SK-N-SH (cell line): ENCODE measurements at regions not wholly inside any gene's neighbourhood (a gene's known extent, or its start where the extent isn't known, plus 50 kb on each side); places are given as distances from the start of the nearest gene placed in this dataset.
A peak's percentile ranks its signal among the peaks of the same experiment; 100 is the strongest.

Experiments used
- CTCF ChIA-PET: fragments of 300-600, 350-600 bp; formaldehyde crosslinking; extraction: SDS; loops from one replicate; lab custom pipeline; 2021; lab: Yijun Ruan, JAX
- POLR2A ChIA-PET: fragments of 350-600 bp; sonication (Branson Sonifier 250); formaldehyde crosslinking; extraction: SDS; loops from one replicate; lab custom pipeline; 2020; ENCODE audit warnings: antibody characterized with exemption, inconsistent platforms; lab: Yijun Ruan, JAX
- DNase-seq: peaks from one replicate; pipeline ENCODE4 v3.0.0; 2012
- H2AFZ ChIP-seq: fragments of 200-600 bp; sonication (generic); 2 replicates; pipeline ENCODE4 v1.8.1; 2016; ENCODE audit warnings: antibody characterized with exemption, mild to moderate bottlenecking, low read depth
- H3F3A ChIP-seq: fragments of 200-600 bp; sonication (generic); replicated peaks from 2 replicates; pipeline ENCODE3; 2016; ENCODE audit warnings: antibody characterized with exemption, mild to moderate bottlenecking; ENCODE audit not compliant: insufficient read depth
- H3K27ac ChIP-seq, 2 experiments: fragments of 200-500 bp in 1 of 2; fragments of 200-600 bp in 1 of 2; sonication (Bioruptor generic) in 1 of 2; sonication (generic), shearing (Covaris generic) in 1 of 2; 2 replicates each; pipeline versions ENCODE4 v1.5.1 to v1.6.1; 2014 to 2016; ENCODE audit warnings: low read depth in 2 of 2, inconsistent platforms in 1 of 2, low read length in 1 of 2, mild to moderate bottlenecking in 1 of 2, mixed read lengths in 1 of 2
- H3K27me3 ChIP-seq: fragments of 200-600 bp; sonication (generic), shearing (Covaris generic); 2 replicates; pipeline ENCODE4 v1.6.1; 2016; ENCODE audit warnings: mixed run types; ENCODE audit not compliant: insufficient read depth
- H3K36me3 ChIP-seq, 2 experiments: fragments of 200-500 bp in 1 of 2; fragments of 200-600 bp in 1 of 2; sonication (Bioruptor generic) in 1 of 2; sonication (generic) in 1 of 2; replicated peaks in 1 of 2; 2 replicates each; pipeline versions ENCODE3 to v1.5.1; 2014 to 2016; ENCODE audit warnings: low read length in 1 of 2, mild to moderate bottlenecking in 1 of 2; ENCODE audit not compliant: insufficient read depth in 2 of 2, control insufficient read depth in 1 of 2
- H3K4me1 ChIP-seq, 2 experiments: fragments of 200-500 bp in 1 of 2; fragments of 200-600 bp in 1 of 2; sonication (Bioruptor generic) in 1 of 2; sonication (generic), shearing (Covaris generic) in 1 of 2; 2 replicates each; pipeline versions ENCODE4 v1.5.1 to v1.6.1; 2014 to 2016; ENCODE audit warnings: low read depth in 1 of 2, low read length in 1 of 2, mixed run types in 1 of 2; ENCODE audit not compliant: insufficient read depth in 2 of 2, control insufficient read depth in 1 of 2
- H3K4me2 ChIP-seq: fragments of 200-600 bp; sonication (generic), shearing (Covaris generic); 2 replicates; pipeline ENCODE4 v1.6.1; 2017; ENCODE audit warnings: mixed run types
- H3K4me3 ChIP-seq, 2 experiments: fragments of 200-500 bp in 1 of 2; fragments of 200-600 bp in 1 of 2; sonication (Bioruptor generic) in 1 of 2; sonication (generic), shearing (Covaris generic) in 1 of 2; 2 replicates each; pipeline versions ENCODE4 v1.5.1 to v1.8.1; 2014 to 2016; ENCODE audit warnings: low read depth in 2 of 2, inconsistent platforms in 1 of 2, low read length in 1 of 2, mild to moderate bottlenecking in 1 of 2, mixed read lengths in 1 of 2, moderate library complexity in 1 of 2
- H3K79me2 ChIP-seq: fragments of 200-600 bp; sonication (generic); 2 replicates; pipeline ENCODE4 v1.8.1; 2017; ENCODE audit warnings: mild to moderate bottlenecking; ENCODE audit not compliant: insufficient read depth
- H3K9ac ChIP-seq: fragments of 200-600 bp; sonication (generic); 2 replicates; pipeline ENCODE4 v1.6.1; 2017; ENCODE audit warnings: mixed run types
- H3K9me2 ChIP-seq: fragments of 200-600 bp; sonication (generic); 2 replicates; pipeline ENCODE4 v1.6.1; 2017; ENCODE audit warnings: mixed run types
- H3K9me3 ChIP-seq: fragments of 200-600 bp; sonication (generic); 2 replicates; pipeline ENCODE4 v1.6.1; 2017; ENCODE audit warnings: mixed run types, mild to moderate bottlenecking, moderate library complexity
- H4K20me1 ChIP-seq: fragments of 200-600 bp; sonication (generic); 2 replicates; pipeline ENCODE4 v1.6.1; 2017; ENCODE audit warnings: mild to moderate bottlenecking, mixed run types; ENCODE audit not compliant: insufficient read depth
- CHD2 ChIP-seq: fragments of 150-350 bp; IDR thresholded peaks from 2 replicates; pipeline ENCODE4 v1.6.1; 2018; ENCODE audit warnings: low read length; ENCODE audit not compliant: partially characterized antibody
- FOXM1 ChIP-seq: IDR thresholded peaks from 2 replicates; pipeline ENCODE4 v1.4.0; 2012; ENCODE audit warnings: low read depth, mild to moderate bottlenecking
- MXI1 ChIP-seq: IDR thresholded peaks from 2 replicates; pipeline ENCODE4 v1.6.1; 2012; ENCODE audit warnings: mild to moderate bottlenecking, low read depth, low read length, improper control_type of control experiment
- PBX3 ChIP-seq: IDR thresholded peaks from 2 replicates; pipeline ENCODE4; 2012
- POLR2AphosphoS5 ChIP-seq: IDR thresholded peaks from 2 replicates; pipeline ENCODE4 v1.6.1; 2012; ENCODE audit warnings: low read depth, low read length
- RXRA ChIP-seq: IDR thresholded peaks from 2 replicates; pipeline ENCODE4 v1.4.0; 2012; ENCODE audit warnings: low read depth, mild to moderate bottlenecking, borderline replicate concordance
- SIN3A ChIP-seq: IDR thresholded peaks from 2 replicates; pipeline ENCODE4 v1.6.1; 2012; ENCODE audit warnings: low read depth, mild to moderate bottlenecking, low read length, moderate library complexity, borderline replicate concordance
- TAF1 ChIP-seq: IDR thresholded peaks from 2 replicates; pipeline ENCODE4 v1.6.1; 2012; ENCODE audit warnings: low read depth, mild to moderate bottlenecking, low read length, moderate library complexity, borderline replicate concordance
- TCF12 ChIP-seq: IDR thresholded peaks from 2 replicates; pipeline ENCODE4 v1.4.0; 2012
- USF2 ChIP-seq: fragments of 150-350 bp; IDR thresholded peaks from 2 replicates; pipeline ENCODE4 v1.6.1; 2017; ENCODE audit warnings: antibody characterized with exemption, low read length, low read depth, borderline replicate concordance
- WGBS: methylation state at CpG from one replicate; pipeline ENCODE4 v1.1.6; 2017; ENCODE audit warnings: low lambda C conversion rate; 5-methylcytosine and 5-hydroxymethylcytosine counted together

GRCh38 chr1:217090060-217090911 is 367.1 kb upstream of the ESRRG start:
- Histone ChIP-seq H3K4me1 (peaks cover 0 to 13% of the 10 kb centered on the region in 2 experiments; a peak in 2 of 4 replicates), H4K20me1 (no peaks in the 10 kb centered on the region), H3K9me3 (no peaks in the 10 kb centered on the region), H3K4me2 (peak overlapping the region; percentile 80), H3K79me2 (no peaks in the 10 kb centered on the region), H3K36me3 (no peaks in the 10 kb centered on the region), H3K27ac (peak overlapping the region in 1 of 2 experiments; percentile 82; a peak in 2 of 4 replicates), H2AFZ (peak overlapping the region; percentile 90), H3K4me3 (peak overlapping the region; percentile 64 to 69), H3K27me3 (no peaks in the 10 kb centered on the region), H3K9me2 (no peaks in the 10 kb centered on the region), H3F3A (peaks cover 6% of the 10 kb centered on the region), H3K9ac (peak overlapping the region; percentile 76)
- peak; percentile 51 for DNase-seq
- ChIA-PET CTCF (interaction anchor here (0.7 to 1.0 kb wide), 2 partner anchors 25 to 155 kb away, joined by 3 to 4 read pairs; no protein-coding TSS in a partner anchor), POLR2A (no interaction called here)
- WGBS = 17% methylated on average over 24 of the region's 24 CpGs
- TF ChIP-seq CHD2 = no peak
- TF ChIP-seq MXI1 = peak; percentile 16; the same call in 1 of the 2 replicates

DNA sequence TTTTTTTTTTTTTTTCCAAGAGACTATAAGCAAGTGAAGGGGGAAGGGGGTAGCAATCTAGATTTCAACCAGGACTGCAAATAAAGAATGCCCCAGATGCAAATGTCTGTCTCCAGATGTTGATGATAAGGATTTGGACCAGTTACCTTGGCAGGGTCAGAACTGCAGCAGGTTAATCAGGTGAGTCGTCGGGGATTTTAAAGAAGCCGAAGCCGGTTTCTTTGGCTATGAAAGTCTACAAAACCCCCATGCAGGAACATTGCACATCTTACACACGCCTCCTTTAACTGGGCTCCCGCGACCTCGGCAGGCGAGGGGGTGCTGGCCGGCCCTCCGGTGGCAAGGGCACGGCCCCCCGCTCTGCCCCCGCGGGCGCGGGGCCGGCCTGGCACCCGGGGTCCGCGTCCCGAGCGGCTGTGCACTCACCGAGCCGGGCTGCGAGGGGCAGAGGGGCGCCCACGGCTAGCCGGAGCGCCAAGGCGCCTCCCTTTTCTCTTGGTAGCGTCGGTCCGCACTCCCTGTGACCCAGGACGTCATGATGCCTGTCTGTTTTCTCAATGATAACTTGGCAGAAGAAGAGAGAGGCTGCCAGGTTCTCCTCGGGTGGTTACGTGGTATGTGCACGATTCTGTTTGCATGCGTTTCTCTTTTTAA is 366.3 kb upstream of the ESRRG start:
- under 1% methylated on average over 13 of the region's 39 CpGs for WGBS
- Histone ChIP-seq H3K9ac (peak overlapping the region; percentile 76; the same call in 1 of the 2 replicates), H3K27me3 (no peaks in the 10 kb centered on the region), H3K79me2 (no peaks in the 10 kb centered on the region), H3K4me1 (peaks cover 0 to 13% of the 10 kb centered on the region in 2 experiments; a peak in 2 of 4 replicates), H3K4me3 (peak overlapping the region; percentile 64 to 69), H2AFZ (peak overlapping the region; percentile 90), H4K20me1 (no peaks in the 10 kb centered on the region), H3K9me3 (no peaks in the 10 kb centered on the region), H3F3A (peaks cover 6% of the 10 kb centered on the region), H3K27ac (peak overlapping the region in 1 of 2 experiments; percentile 82; a peak in 2 of 4 replicates), H3K36me3 (no peaks in the 10 kb centered on the region), H3K9me2 (no peaks in the 10 kb centered on the region), H3K4me2 (peak overlapping the region; percentile 80)
- DNase-seq = peak; percentile 82
- CTCF ChIA-PET = no interaction called here
- TF ChIP-seq TCF12 = peak; percentile 4; the same call in 1 of the 2 replicates
- no peak for TF ChIP-seq USF2
- TF ChIP-seq TAF1 = peak; percentile 54; the same call in 1 of the 2 replicates
- TF ChIP-seq SIN3A = peak; percentile 30; the same call in 1 of the 2 replicates
- peak; percentile 71 for TF ChIP-seq MXI1
- TF ChIP-seq RXRA = peak; percentile 79; the same call in 1 of the 2 replicates
- TF ChIP-seq POLR2AphosphoS5 = peak; percentile 50; the same call in 1 of the 2 replicates
- TF ChIP-seq FOXM1 = no peak
- TF ChIP-seq PBX3 = 0 out of 2 replicates have a peak, but pooled peaks have one; percentile 8
- POLR2A ChIA-PET = no interaction called here
